ENCODE measurements at regions not wholly inside any gene's neighbourhood (a gene's known extent, or its start where the extent isn't known, plus 50 kb on each side); places are given as distances from the start of the nearest gene placed in this dataset.
"Not testable (repeated sequence)": the region's sequence is repeated elsewhere in the genome, so short reads cannot be mapped to it uniquely, and the experiment has no call there.

GRCh38 chr18:34521040-34521439 is 189.1 kb upstream of the DTNA start:
- DNase-seq (ENCODE audit: insufficient read length, low spot score) (no peak), FAIRE-seq (no peak)

- DNase-seq (ENCODE audit: insufficient read length, low spot score) (no peak), FAIRE-seq (no peak)
Observed at GRCh38 chr18:34522603-34523002, 187.5 kb upstream of the DTNA start.

DNA sequence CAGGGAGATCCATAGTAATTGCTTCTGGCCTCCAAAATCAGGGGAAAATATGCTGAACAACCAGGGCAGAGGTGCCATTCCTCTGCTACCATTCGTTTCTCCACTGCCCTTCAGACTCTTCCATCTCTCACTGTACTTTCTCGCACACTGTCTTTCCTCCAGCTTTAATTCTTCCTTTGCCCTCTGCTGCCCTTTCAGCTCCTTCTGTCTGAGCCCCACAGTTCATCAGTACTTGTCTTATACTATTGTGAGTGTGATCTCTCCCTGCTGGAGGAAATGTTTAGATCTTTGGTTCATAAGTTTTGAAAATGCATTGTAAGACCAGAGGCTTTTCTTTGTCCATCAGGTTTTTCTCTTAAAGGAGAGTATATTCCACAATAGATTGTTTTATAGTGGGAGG is 184.9 kb upstream of the DTNA start:
- DNase-seq (ENCODE audit: insufficient read length, low spot score) (no peak), FAIRE-seq (no peak)

- DNase-seq (ENCODE audit: insufficient read length, low spot score) (no peak), FAIRE-seq (no peak)
Observed at GRCh38 chr18:34528177-34528576, 181.9 kb upstream of the DTNA start.

GRCh38 chr18:34529358-34530335 is 180.5 kb upstream of the DTNA start:
- FAIRE-seq = no peak
- no peak for DNase-seq (ENCODE audit: insufficient read length, low spot score)

DNA sequence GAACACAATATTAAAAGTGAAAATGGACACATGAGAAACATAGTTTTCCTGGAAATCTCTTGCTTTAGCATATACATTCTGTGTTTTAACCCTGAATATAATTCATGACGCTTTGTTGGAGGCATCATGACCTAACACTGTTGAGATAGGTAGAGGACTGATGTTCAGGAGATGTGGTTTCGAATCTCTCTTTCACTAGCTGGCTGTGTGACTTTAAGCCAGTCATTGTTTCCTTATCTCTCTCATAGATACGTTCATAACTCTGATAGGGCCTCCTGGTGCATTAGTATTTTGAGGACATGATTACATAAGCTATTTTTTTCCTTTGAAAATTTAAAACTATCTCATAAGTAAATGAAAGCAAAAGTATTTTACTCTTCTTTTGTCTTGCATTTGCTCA is 179.0 kb upstream of the DTNA start:
- DNase-seq (ENCODE audit: insufficient read length, low spot score) (no peak), FAIRE-seq (no peak)

DNA sequence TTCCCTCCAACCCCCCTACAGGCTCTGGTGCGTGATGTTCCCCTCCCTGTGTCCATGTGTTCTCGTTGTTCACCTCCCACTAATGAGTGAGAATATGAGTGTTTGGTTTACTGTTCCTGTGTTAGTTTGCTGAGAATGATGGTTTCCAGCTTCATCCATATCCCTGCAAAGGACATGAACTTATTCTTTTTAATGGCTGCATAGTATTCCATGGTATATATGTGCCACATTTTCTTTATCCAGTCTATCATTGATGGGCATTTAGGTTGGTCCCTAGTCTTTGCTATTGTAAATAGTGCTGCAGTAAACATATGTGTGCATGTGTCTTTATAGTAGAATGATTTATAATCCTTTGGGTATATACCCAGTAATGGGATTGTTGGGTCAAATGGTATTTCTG is 175.5 kb upstream of the DTNA start:
- not testable (repeated sequence) for FAIRE-seq

GRCh38 chr18:34540897-34541296 is 169.2 kb upstream of the DTNA start:
- DNase-seq (ENCODE audit: insufficient read length, low spot score) (no peak), FAIRE-seq (no peak)

More for the DNA sequence above, 175.5 kb upstream of the DTNA start:
- DNase-seq (ENCODE audit: insufficient read length, low spot score) = not testable (repeated sequence)

DNA sequence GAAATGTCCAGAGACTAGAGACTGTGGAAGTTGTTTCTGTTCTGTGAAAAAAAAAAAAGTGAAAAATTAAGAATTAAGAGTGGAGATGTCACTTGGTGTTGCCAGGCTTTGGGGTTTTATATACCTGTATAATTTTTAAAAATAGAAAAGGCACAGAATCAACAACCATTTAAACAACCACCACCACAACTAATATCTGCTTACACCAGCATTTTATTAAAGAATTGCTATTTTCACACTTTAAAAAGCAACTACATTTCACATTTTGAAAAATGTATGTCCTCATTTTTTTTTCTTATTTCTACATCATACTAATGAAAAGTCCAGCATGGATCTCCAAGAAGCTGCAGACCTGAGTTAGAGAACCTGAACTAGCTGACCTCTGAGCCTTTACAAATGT is 167.5 kb upstream of the DTNA start:
- DNase-seq (ENCODE audit: insufficient read length, low spot score) (no peak), FAIRE-seq (no peak)

- no peak for FAIRE-seq
Observed at GRCh38 chr18:34543356-34543755, 166.7 kb upstream of the DTNA start.

GRCh38 chr18:34543945-34544344 is 166.2 kb upstream of the DTNA start:
- no peak for DNase-seq (ENCODE audit: insufficient read length, low spot score)

More at GRCh38 chr18:34543356-34543755, 166.7 kb upstream of the DTNA start:
- no peak for DNase-seq (ENCODE audit: insufficient read length, low spot score)

GRCh38 chr18:34544930-34545329 is 165.2 kb upstream of the DTNA start:
- FAIRE-seq (no peak), DNase-seq (ENCODE audit: insufficient read length, low spot score) (no peak)

More at GRCh38 chr18:34543945-34544344, 166.2 kb upstream of the DTNA start:
- no peak for FAIRE-seq

- no peak for FAIRE-seq
Observed at GRCh38 chr18:34548120-34548972, 161.8 kb upstream of the DTNA start.

GRCh38 chr18:34548973-34549294 is 161.2 kb upstream of the DTNA start:
- no peak for DNase-seq (ENCODE audit: insufficient read length, low spot score)
- FAIRE-seq = no peak

More at GRCh38 chr18:34548120-34548972, 161.8 kb upstream of the DTNA start:
- DNase-seq (ENCODE audit: insufficient read length, low spot score) = no peak

DNA sequence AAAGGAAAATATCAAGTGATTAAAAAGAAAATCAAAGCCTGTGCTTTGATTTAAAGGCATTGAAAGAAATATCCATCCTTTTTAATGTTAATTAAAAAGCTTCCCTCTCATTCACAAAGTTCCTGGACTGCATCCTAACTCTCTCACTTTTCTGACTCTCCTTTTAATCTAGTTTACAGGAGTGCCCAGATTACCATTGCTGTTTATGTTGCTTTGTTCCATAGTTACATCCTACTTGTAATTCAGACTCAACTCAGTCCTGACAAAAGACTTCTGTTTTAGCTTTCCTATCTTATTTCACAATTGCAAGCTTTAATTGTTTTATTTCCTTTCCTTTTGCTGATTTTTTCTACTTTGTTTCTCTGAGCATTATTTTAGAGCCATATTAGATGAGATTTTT is 160.7 kb upstream of the DTNA start:
- no peak for DNase-seq (ENCODE audit: insufficient read length, low spot score)
- no peak for FAIRE-seq

GRCh38 chr18:34550156-34550555 is 159.9 kb upstream of the DTNA start:
- FAIRE-seq (no peak), DNase-seq (ENCODE audit: insufficient read length, low spot score) (no peak)

DNA sequence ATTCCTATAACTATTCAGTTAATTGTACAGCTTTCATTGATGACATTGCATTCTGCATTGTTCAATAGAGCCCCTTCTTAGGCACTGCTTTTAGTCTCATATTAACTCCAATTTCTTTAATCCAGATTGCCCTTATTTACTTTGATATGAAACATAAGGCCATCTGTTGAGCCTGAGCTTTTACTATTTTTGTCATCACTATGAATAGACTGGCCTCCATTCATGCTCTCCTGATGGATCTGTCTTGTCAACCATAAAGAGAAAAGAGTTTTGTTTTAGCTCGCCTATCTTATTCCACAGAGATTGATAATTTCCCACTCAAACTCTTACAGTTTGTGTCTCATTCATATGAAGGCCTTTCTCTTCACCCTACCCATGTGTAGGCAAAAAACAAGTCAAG is 159.2 kb upstream of the DTNA start:
- DNase-seq (ENCODE audit: insufficient read length, low spot score) = no peak
- no peak for FAIRE-seq

DNA sequence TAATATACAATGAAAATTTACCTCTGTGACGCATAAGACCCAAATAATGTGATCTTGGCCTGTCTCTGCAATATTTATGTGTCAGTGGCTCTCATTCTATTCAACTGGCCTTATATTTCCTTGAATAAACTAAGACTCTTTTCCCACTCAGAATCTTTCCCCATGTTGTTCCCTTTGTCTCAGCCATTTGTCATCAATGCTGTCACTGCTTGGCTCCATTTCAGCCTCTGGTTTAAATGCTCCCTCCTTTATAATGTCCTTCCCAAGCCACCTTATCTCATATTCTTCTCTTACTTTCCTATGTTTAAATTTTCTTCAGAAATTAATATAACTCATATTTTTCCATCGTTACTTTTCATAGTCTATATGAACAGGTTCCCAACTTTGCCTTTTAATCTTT is 158.3 kb upstream of the DTNA start:
- FAIRE-seq (no peak), DNase-seq (ENCODE audit: insufficient read length, low spot score) (no peak)

DNA sequence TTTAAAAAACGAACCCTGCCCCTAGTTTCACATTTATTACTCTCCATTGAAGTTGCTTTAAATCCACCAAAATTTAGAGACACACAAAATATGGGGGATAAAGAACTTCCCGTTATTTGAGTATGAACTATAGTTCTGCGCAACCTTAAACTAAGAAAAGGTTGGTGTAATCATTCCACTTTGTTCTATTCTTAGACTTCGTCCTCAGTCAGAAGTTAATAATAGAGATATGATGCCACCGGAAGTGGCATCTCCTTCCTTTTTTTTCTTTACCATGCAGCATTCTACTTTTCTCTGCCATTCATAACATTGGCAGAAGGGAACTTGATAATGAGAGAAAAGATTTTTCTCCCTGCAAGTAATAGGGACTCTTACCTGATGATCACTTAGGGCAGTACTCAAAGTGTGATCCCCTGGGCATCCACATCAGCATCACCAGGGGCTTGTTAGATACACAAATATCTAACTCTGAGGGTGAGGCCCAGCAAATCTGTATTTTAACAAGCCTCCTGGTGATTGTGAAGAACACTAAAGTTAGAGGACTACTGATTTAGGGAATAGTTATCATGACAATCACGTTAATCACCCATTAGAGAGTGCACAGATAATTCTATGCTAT is 147.7 kb upstream of the DTNA start:
- FAIRE-seq = no peak
- no peak for DNase-seq (ENCODE audit: insufficient read length, low spot score)

- no peak for FAIRE-seq
Observed at GRCh38 chr18:34567857-34568256, 142.2 kb upstream of the DTNA start.

GRCh38 chr18:34576622-34577021 is 133.5 kb upstream of the DTNA start:
- FAIRE-seq (no peak), DNase-seq (ENCODE audit: insufficient read length, low spot score) (no peak)

More at GRCh38 chr18:34567857-34568256, 142.2 kb upstream of the DTNA start:
- DNase-seq (ENCODE audit: insufficient read length, low spot score) = no peak
